Inflammatory macrophage treated with lipopolysaccharide for 1 hour (primary cell): ENCODE measurements at regions not wholly inside any gene's neighbourhood (a gene's known extent, or its start where the extent isn't known, plus 50 kb on each side); places are given as distances from the start of the nearest gene placed in this dataset.
"Not testable (repeated sequence)": the region's sequence is repeated elsewhere in the genome, so short reads cannot be mapped to it uniquely, and the experiment has no call there.

Experiments
- DNase-seq, 2 donors: peaks; one replicate each; pipeline ENCODE4 v3.0.0-alpha.2; 2020 to 2022

DNA sequence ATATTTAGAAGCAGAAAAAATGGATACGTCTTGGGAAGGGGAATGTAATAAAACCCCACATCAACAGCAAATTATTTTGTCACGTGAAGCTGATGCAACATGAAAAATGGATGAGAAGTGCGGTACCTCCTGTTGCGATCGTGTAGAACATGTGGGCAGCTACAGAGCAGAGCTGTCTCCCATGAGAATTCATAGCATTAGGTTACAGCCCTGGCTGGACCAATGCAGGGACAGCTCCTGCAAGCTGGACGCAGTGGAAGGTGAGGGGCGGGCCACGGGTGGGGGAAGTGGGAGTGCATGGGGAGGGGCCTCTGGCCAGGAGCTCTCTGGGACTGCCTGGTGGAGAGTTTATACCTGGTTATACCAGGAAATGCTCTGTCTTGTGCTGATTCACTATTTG is 120.3 kb downstream of the GATA3 start:
- no peak for DNase-seq

DNA sequence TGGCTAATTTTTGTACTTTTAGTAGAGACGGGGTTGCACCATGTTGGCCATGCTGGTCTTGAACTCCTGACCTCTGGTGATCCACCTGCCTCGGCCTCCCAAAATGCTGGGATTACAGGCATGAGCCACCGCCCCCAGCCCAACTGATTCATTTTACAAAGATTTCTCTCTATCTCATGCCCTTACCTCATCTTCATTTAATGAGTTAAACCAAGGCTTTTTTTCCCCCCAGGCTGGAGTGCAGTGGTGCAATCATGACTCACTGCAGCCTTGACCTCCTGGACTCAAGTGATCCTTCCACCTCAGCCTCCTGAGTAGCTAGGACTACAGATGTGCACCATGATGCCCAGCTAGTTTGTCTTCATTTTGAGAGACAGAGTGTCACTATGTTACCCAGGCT is 123.0 kb downstream of the GATA3 start:
- DNase-seq: not testable (repeated sequence)

GRCh38 chr10:8179773-8180172 is 125.3 kb downstream of the GATA3 start:
- not testable (repeated sequence) for DNase-seq

GRCh38 chr10:8180360-8181109 is 126.0 kb downstream of the GATA3 start:
- no peak for DNase-seq

DNA sequence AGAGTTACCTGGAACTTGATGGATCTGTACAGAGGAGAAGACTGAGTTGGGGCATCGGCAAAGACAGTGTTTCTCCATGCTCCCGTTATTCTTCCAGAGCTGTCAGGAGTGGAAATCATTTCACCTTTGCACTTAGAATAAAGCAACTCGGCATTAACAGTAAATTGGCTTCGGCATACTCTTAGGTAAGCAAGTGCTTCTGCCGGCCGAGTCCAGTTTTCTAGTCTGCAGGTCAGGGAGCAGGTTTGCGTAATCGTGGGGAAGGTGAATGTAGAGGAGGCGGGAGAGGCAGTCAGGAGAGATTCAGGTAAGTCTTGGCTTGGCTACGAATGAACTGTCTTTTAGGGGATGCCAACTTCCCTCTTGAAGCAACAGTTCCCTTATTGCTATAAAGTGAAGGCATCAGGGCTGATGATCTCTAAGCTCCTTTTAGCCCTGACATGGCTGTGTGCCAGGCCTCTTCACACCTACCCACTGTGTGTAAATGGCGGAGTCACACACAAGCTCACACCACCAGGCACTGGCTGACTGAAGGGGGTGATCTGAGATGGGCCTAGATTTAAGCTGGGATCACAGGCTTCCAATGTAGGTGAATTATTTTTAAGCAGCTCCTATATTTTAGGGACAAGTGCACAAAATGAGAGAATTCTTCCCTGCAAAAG is 127.1 kb downstream of the GATA3 start:
- DNase-seq: peak; percentile 4 to 10

DNA sequence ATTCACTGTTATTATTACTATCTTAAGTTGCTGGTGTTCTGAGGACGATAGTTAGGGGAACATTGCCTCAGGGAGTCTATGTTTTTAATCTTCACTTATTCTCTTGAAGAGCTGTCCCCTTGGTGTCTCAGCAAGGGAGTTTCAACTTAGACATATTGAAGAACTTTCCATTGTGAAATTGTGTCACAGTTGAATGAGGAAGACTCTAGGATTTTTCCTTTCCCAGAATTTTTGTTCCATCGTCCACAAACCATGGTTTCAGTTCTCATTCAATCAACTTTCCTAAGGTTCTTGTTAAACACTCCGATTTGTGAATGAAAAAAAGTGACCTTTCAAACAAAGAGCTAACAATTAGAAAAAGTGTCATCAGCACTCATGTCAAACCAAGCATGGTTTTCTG is 128.3 kb downstream of the GATA3 start:
- no peak for DNase-seq

DNA sequence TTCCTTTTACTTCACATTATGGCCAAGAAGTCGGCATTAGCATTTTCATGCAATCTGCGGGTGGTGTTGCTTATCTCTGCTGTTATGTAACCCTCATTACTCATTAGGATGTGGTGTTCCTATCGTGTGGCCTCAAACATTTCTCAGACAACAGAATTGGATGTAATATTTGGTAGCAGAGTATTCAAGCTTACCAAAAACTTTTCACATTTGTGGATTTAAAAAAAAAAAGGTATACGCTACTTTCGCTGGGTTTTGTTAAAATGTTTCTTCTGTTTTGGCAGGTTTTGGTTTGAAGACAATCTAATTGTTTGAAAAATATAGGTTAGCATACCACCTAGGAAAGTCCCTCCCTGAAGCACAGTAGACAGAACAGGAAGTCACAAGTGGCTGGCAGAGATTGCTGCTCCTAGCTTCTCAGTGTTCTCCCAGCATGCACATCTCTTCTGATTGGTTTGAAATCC is 128.8 kb downstream of the GATA3 start:
- peak; percentile 92 to 93 for DNase-seq

GRCh38 chr10:8187171-8187666 is 132.7 kb downstream of the GATA3 start:
- no peak for DNase-seq

- no peak for DNase-seq
These were observed 135.0 kb downstream of the GATA3 start for GRCh38 chr10:8189458-8189857.

DNA sequence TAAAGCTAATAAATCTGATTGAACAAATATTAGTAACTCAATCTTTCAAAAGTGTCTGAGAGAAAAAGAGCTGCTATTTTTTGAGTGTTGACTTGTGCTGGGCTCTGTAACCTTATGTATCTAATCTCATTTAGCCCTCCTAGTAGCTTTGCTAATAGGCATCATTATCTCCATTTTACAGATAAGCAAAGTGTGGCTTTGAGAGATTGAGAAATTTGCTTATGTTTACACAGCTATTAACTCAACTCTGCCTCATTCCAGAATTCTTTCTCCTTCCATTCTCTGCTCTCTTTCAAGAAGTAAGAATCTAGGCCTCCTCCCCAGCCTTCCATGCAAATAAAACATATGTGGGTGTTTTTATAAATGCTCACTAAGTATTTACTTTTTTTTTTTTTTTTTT is 137.8 kb downstream of the GATA3 start:
- DNase-seq: no peak

DNA sequence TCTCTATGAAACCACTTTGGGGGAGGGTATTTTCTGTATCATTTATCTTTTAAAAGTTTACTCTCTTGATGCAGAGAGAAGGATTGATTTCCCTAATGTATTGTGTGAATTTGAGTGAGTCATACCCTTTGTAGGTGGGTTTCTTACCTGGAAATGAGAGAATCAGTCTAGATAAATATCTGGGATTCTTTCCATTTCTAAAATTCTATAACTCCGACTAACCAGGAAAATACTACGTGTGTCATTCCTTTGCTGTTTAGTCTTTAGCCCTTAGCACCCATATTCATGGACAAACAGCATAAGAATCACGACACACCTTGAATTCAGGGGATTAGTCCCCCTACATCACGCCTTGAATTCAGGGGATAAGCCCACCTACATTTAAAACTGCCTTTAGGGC is 139.1 kb downstream of the GATA3 start:
- no peak for DNase-seq

DNA sequence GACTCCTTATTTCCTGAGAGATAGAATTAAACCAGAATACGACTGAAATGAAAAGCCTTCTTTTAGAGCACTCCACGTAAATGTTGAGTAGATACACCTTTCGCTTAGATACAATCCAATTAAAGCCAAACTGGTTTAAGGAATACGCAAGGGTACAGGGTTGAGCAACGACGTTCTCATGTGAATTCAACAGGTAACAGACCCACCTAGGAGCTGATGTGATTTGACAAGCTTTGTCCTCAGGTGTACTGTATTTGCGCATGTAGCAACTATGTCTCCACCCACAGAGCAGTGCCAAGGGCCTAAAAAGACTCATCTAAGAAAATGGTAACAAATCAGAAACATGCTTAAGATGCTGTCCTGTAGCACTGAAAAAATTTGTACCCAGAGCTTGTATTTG is 139.6 kb downstream of the GATA3 start:
- no peak for DNase-seq

DNA sequence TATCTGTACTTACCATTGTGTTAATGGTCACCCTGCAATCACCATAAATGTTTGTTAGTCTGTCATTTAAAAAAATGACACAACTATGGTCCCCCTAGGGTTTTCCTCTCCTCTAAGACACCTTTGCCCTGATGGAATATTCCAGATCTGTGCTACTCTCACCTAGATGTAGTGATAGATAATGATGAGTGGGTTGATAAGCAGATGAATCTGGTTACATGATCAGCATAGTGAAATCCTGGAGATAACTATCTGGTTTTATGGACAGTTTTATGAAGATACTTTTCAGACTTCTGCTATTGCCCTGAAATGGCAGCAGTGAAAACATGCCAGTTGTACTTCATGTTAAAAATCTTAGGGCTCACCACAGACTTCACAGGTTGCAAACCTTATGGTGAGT is 152.4 kb downstream of the GATA3 start:
- no peak for DNase-seq

GRCh38 chr10:8211631-8212030 is 157.1 kb downstream of the GATA3 start:
- DNase-seq: no peak

DNA sequence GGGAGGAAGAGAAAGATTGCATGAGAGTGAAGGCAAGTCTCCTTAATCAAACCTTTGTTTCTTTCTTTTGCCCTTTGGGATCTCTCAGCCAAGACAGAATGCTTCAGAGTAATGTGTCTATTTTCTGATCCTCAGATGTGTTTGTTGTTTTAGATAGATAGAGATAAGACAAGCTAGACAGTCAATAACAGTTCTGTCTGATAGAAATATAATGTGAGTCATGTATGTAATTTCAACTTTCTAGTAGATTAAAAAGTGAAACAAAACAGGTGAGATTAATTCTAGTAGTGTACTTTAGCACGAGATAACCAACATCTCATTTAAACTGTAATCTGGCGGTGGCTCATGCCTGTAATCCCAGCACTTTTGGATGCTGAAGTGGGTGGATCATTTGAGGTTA is 159.2 kb downstream of the GATA3 start:
- DNase-seq: no peak

DNA sequence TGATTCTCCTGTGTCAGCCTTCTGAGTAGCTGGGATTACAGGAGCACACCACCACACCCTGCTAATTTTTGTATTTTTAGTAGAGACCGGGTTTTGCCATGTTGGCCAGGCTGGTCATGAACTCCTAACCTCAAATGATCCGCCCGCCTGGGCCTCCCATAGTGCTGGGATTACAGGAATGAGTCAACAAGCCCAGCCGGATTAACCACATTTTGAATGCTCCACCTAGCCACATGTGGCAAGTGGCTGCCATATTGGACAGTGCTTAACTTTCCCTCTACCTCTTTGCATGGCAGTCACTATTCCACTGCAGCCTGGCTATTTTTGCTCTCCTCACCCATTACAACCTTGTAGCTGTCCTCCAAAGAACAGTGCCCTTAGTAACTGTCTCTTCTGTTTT is 160.1 kb downstream of the GATA3 start:
- DNase-seq: no peak

GRCh38 chr10:8216893-8217292 is 162.4 kb downstream of the GATA3 start:
- DNase-seq: no peak

GRCh38 chr10:8221451-8221850 is 167.0 kb downstream of the GATA3 start:
- no peak for DNase-seq

DNA sequence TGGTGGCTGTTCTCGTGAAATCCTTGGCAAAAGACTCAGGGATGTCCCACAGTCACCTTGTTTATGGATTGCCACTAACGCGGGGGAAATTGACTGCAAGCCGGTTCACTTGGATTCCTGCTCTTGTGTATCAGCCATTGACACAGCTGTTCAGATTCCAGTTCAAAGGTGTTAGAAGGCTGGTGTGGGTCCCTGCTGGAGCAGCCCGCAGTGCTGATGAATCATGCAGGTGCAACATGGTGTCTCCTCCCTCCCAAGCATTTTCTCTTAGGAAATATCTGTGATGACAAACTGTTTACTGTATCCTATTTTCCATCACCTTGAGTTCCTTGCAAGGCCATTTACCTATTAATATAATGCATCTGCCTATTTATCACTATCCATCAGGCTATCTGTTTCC is 170.1 kb downstream of the GATA3 start:
- no peak for DNase-seq

DNA sequence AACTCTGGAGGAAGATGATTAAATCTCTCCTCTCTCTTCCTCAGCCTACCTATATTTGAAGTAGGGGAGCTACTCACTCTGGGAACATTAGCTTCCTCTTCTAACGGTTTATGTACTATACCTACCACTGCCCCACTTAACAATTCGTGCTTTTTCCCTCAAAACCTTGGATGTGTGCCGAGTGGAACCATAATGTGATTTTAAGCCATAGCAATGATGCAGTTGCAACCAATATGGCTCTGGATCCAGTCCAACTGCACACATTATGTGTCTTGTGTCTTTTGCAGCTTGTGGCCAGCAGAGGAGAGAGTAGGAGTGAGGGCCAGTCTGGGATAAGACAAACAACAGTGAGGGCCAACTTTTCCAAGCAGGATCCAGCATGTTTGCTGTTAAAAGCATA is 170.7 kb downstream of the GATA3 start:
- no peak for DNase-seq

GRCh38 chr10:8227246-8227645 is 172.8 kb downstream of the GATA3 start:
- no peak for DNase-seq

DNA sequence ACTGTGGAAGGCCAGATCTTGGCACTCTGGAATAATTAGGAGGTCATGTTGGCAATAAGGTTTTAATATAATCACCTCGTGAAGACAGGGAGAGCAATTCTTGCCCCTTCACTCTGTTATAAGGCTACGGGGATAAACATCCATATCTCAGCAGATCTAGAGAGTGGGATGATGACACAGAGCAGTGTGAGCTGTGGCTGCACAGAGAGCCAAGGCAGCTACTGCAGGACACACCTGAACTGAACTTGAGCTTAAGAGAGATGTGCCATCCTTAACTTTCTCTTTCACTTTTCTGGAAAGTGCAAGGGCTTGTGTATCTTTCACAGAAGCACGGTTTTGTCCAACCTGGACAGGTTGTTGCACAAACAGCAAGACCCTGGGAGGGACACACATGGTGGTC is 174.7 kb downstream of the GATA3 start:
- no peak for DNase-seq

GRCh38 chr10:8230902-8231301 is 176.4 kb downstream of the GATA3 start:
- DNase-seq: no peak

GRCh38 chr10:8233049-8233448 is 178.6 kb downstream of the GATA3 start:
- DNase-seq: no peak
